ENCODE measurements at regions not wholly inside any gene's neighbourhood (a gene's known extent, or its start where the extent isn't known, plus 50 kb on each side); places are given as distances from the start of the nearest gene placed in this dataset.

- Histone ChIP-seq H3K27me3 (ENCODE audit: control insufficient read depth, insufficient read depth, low read length) (no peaks in the 10 kb centered on the region), H3K4me3 (ENCODE audit: low read depth, low read length) (no peak overlapping the region), H3K36me3 (ENCODE audit: control insufficient read depth, insufficient read depth, low read length) (no peaks in the 10 kb centered on the region)
- no peak for DNase-seq (ENCODE audit: low read depth)
- TF ChIP-seq CTCF (IDR thresholded peaks at IDR 0.05; ENCODE audit: insufficient read depth, low read length, poor library complexity, severe bottlenecking): no peak
Observed at GRCh38 chr2:221142341-221142740, 429.8 kb downstream of the EPHA4 start.

DNA sequence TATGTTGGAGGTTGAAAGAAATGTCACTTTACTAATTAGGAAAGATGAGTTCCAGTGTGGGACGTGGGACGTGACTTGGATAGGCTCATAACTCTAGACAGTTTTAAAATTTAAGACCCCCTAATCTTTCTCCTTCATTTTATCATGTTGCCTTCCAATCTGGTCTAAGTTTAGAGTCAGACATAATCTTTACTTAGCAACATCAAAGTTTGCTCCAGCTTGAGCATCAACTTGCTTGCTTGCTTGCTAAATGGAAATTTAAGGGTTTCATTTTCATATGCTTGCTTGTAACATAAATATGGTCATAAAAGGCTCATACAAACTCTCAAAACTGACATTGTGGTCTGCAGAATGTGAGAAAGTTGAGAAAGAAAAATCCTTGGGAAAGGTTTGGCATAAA, 428.9 kb downstream of the EPHA4 start:
- DNase-seq (ENCODE audit: low read depth): no peak
- TF ChIP-seq CTCF (IDR thresholded peaks at IDR 0.05; ENCODE audit: insufficient read depth, low read length, poor library complexity, severe bottlenecking): no peak
- Histone ChIP-seq H3K36me3 (ENCODE audit: control insufficient read depth, insufficient read depth, low read length) (no peaks in the 10 kb centered on the region), H3K4me3 (ENCODE audit: low read depth, low read length) (no peak overlapping the region), H3K27me3 (ENCODE audit: control insufficient read depth, insufficient read depth, low read length) (no peaks in the 10 kb centered on the region)

DNA sequence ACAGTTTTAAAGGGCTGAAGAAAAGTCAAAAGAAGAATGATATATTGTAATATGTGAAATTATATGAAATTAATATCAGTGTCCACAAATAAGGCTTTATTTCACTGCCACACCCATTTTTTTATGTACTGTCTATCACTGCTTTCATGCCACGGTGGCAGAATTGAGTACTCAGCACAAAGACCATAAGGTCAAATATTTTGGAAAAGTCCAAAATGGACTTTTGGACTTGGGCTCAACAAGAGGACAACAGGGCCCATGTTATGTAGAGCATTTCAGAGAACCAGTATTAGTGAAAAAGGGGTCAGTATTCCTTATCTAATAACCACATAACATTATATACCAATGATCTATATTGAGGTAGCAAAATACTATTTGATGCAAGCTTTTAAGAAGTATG, 427.2 kb downstream of the EPHA4 start:
- Histone ChIP-seq H3K4me3 (ENCODE audit: low read depth, low read length) (no peak overlapping the region), H3K36me3 (ENCODE audit: control insufficient read depth, insufficient read depth, low read length) (no peaks in the 10 kb centered on the region), H3K27me3 (ENCODE audit: control insufficient read depth, insufficient read depth, low read length) (no peaks in the 10 kb centered on the region)
- TF ChIP-seq CTCF (IDR thresholded peaks at IDR 0.05; ENCODE audit: insufficient read depth, low read length, poor library complexity, severe bottlenecking): no peak
- no peak for DNase-seq (ENCODE audit: low read depth)

DNA sequence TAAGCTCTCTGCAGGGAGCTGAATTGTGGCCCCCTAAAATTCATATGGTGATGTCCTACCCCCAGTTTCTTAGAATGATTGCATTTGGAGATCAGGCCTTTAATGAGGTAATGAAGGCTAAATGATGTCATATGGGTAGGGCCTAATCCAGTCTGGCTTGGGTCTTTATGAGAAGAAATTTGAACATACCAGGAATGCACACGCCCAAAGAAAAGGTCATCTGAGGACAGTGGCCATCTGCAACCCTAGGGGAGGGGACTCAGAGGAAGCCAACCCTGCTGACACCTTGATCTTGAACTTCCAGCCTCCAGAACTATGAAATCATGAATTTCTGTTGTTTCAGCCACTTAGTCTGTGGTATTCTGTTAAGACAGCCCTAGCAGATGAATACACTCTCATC, 426.7 kb downstream of the EPHA4 start:
- Histone ChIP-seq H3K4me3 (ENCODE audit: low read depth, low read length) (no peak overlapping the region), H3K27me3 (ENCODE audit: control insufficient read depth, insufficient read depth, low read length) (no peaks in the 10 kb centered on the region), H3K36me3 (ENCODE audit: control insufficient read depth, insufficient read depth, low read length) (no peaks in the 10 kb centered on the region)
- TF ChIP-seq CTCF (IDR thresholded peaks at IDR 0.05; ENCODE audit: insufficient read depth, low read length, poor library complexity, severe bottlenecking): no peak
- DNase-seq (ENCODE audit: low read depth): no peak

DNA sequence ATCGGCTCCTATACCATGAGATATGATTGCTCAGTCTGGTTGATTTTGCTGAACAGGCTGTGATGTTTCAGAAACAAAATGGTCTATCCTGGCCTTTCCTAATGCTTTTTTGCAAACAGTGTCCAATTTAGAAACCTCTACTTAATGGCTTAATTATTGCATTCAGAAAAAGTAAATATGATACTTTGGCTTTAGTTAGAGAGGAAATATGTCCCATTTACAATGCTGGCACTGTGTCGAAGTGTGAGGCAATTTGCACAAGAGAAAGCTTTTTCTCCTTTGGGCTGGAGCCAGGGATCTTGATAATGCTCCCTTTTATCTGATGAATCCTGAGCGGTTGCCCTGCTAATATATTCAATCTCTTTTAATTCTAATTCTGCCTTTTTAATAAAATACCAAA, 418.9 kb downstream of the EPHA4 start:
- TF ChIP-seq CTCF (IDR thresholded peaks at IDR 0.05; ENCODE audit: insufficient read depth, low read length, poor library complexity, severe bottlenecking): no peak
- no peak for DNase-seq (ENCODE audit: low read depth)
- H3K4me3 ChIP-seq (ENCODE audit: low read depth, low read length): no peak overlapping the region
- H3K27me3 ChIP-seq (ENCODE audit: control insufficient read depth, insufficient read depth, low read length): no peaks in the 10 kb centered on the region
- H3K36me3 ChIP-seq (ENCODE audit: control insufficient read depth, insufficient read depth, low read length): no peaks in the 10 kb centered on the region

- no peak for TF ChIP-seq CTCF (IDR thresholded peaks at IDR 0.05; ENCODE audit: insufficient read depth, low read length, poor library complexity, severe bottlenecking)
- no peak for DNase-seq (ENCODE audit: low read depth)
- Histone ChIP-seq H3K27me3 (ENCODE audit: control insufficient read depth, insufficient read depth, low read length) (no peaks in the 10 kb centered on the region), H3K36me3 (ENCODE audit: control insufficient read depth, insufficient read depth, low read length) (no peaks in the 10 kb centered on the region), H3K4me3 (ENCODE audit: low read depth, low read length) (no peak overlapping the region)
Observed at GRCh38 chr2:221154176-221154575, 417.9 kb downstream of the EPHA4 start.

Data from kidney epithelial cell (primary cell).